ENCODE measurements at regions not wholly inside any gene's neighbourhood (a gene's known extent, or its start where the extent isn't known, plus 50 kb on each side); places are given as distances from the start of the nearest gene placed in this dataset.

GRCh38 chr14:87600240-87600639, 392.7 kb downstream of the GALC start:
- DNase-seq (ENCODE audit: low read depth) = no peak
- H3K4me3 ChIP-seq (ENCODE audit: low read depth, low read length) = no peak overlapping the region
- TF ChIP-seq CTCF (IDR thresholded peaks at IDR 0.05; ENCODE audit: insufficient read depth, low read length) = no peak

- DNase-seq (ENCODE audit: low read depth) = no peak
- H3K4me3 ChIP-seq (ENCODE audit: low read depth, low read length) = no peak overlapping the region
- no peak for TF ChIP-seq CTCF (IDR thresholded peaks at IDR 0.05; ENCODE audit: insufficient read depth, low read length)
Measured at GRCh38 chr14:87581298-87581697, 411.7 kb downstream of the GALC start.

- no peak for DNase-seq (ENCODE audit: low read depth)
- H3K4me3 ChIP-seq (ENCODE audit: low read depth, low read length) = no peak overlapping the region
- no peak for TF ChIP-seq CTCF (IDR thresholded peaks at IDR 0.05; ENCODE audit: insufficient read depth, low read length)
Measured at GRCh38 chr14:87579036-87579435, 413.9 kb downstream of the GALC start.

DNA sequence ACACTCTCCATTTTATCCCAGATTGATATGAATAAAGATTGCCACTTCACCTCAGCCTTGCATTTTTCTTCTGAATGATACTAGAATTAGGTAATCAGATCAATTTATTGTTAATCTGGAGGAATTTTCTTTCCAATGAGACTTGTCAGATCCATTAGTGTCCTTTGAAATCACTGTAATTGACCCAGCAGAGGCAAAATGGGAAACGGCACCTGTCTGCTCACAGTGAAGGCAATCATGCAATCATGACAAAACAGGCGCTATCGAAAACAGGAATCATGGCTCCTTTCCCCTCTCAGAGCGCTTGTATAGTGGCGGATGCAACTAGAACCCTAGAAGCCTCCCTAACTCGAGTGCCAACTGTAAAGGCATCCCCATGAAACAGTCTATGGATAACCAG, 417.6 kb downstream of the GALC start:
- TF ChIP-seq CTCF (IDR thresholded peaks at IDR 0.05; ENCODE audit: insufficient read depth, low read length) = no peak
- no peak for DNase-seq (ENCODE audit: low read depth)

DNA sequence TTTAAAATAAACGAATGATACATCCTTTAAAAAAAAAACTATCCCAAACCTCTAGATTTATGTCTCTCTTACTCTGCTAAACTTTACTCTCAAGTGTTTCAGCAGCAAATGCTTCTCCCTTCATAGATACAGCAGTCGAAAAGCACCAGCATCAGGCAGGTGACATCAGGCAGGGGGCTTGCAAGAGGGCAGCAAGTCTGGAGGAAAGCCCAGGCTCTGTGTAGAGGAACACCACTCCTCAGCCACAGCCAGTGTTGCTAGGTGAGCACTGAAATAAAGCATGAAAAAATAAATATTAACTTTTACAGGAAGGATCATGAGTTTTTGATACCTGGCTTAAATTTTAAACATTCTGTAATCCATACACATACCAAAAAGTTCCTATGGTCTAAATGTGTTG, 419.4 kb downstream of the GALC start:
- no peak for TF ChIP-seq CTCF (IDR thresholded peaks at IDR 0.05; ENCODE audit: insufficient read depth, low read length)
- DNase-seq (ENCODE audit: low read depth) = no peak
- H3K4me3 ChIP-seq (ENCODE audit: low read depth, low read length) = no peak overlapping the region

More for the DNA sequence above, 417.6 kb downstream of the GALC start:
- no peak overlapping the region for H3K4me3 ChIP-seq (ENCODE audit: low read depth, low read length)

- no peak overlapping the region for H3K4me3 ChIP-seq (ENCODE audit: low read depth, low read length)
- DNase-seq (ENCODE audit: low read depth) = no peak
- no peak for TF ChIP-seq CTCF (IDR thresholded peaks at IDR 0.05; ENCODE audit: insufficient read depth, low read length)
Measured at GRCh38 chr14:87567618-87568295, 425.2 kb downstream of the GALC start.

- peak; percentile 28 for DNase-seq (ENCODE audit: low read depth)
- no peak overlapping the region for H3K4me3 ChIP-seq (ENCODE audit: low read depth, low read length)
- TF ChIP-seq CTCF (IDR thresholded peaks at IDR 0.05; ENCODE audit: insufficient read depth, low read length) = no peak
Measured at GRCh38 chr14:87566991-87567390, 426.0 kb downstream of the GALC start.
